Body of pancreas (tissue), 4 donors: ENCODE measurements at regions not wholly inside any gene's neighbourhood (a gene's known extent, or its start where the extent isn't known, plus 50 kb on each side); places are given as distances from the start of the nearest gene placed in this dataset.

ENCODE experiments used
- ATAC-seq: fragments of 150-250 bp; one replicate; pipeline ENCODE4 v1.9.1; 2016
- DNase-seq, 4 donors: peaks; one replicate each; pipeline ENCODE4 v3.0.0-alpha.2; 2019
- H3K27ac ChIP-seq, 4 donors: fragments of 200-600 bp; sonication (generic); 1 replicate in 3 of 4; 2 replicates in 1 of 4; pipeline versions ENCODE4 v1.5.1 to v1.6.1; 2016 to 2019; ENCODE audit warnings: mild to moderate bottlenecking in 1 of 4, mixed read lengths in 1 of 4, moderate library complexity in 1 of 4
- H3K27me3 ChIP-seq, 2 donors: fragments of 200-600 bp; sonication (generic); one replicate each; pipeline ENCODE4 v1.6.0; 2016; ENCODE audit warnings: mild to moderate bottlenecking in 1 of 2
- H3K36me3 ChIP-seq, 2 donors: fragments of 200-600 bp; sonication (generic); replicated peaks in 1 of 2; 2 replicates each; pipeline ENCODE4 v1.5.1; 2016; ENCODE audit warnings: low read depth in 2 of 2; ENCODE audit not compliant: insufficient read depth in 1 of 2
- H3K4me1 ChIP-seq: fragments of 200-600 bp; sonication (generic); one replicate; pipeline ENCODE4 v1.6.0; 2016
- H3K4me3 ChIP-seq, 2 donors: fragments of 200-600 bp; sonication (generic); 1 replicate in 1 of 2; 2 replicates in 1 of 2; pipeline ENCODE4 v1.5.1; 2016 to 2019
- H3K9me3 ChIP-seq, 3 donors: fragments of 200-600 bp; sonication (generic); 1 replicate in 2 of 3; 2 replicates in 1 of 3; pipeline ENCODE4 v1.5.1; 2016
- POLR2A ChIP-seq, 3 donors: fragments of 450-650 bp; IDR thresholded peaks; one replicate each; pipeline ENCODE4 v1.6.1; 2016; ENCODE audit warnings: antibody characterized with exemption in 3 of 3, mild to moderate bottlenecking in 2 of 3
- WGBS, 2 donors: methylation state at CpG; one replicate each; pipeline ENCODE4 v1.1.5; 2017; 5-methylcytosine and 5-hydroxymethylcytosine counted together
- intact Hi-C: fragments of 100-400 bp; cut with DNase I; formaldehyde crosslinking; loops from one replicate; pipeline ENCODE4 v1.15.1; 2023
- TF ChIP-seq, protein P1 (sequence below), 7 experiments: fragments of 450-650 bp in 4 of 7; fragments of 200-600 bp in 3 of 7; sonication (generic) in 3 of 7; IDR thresholded peaks; one replicate each; pipeline ENCODE4 v1.5.1; 2016 to 2019; ENCODE audit warnings: antibody characterized with exemption in 7 of 7

DNA sequence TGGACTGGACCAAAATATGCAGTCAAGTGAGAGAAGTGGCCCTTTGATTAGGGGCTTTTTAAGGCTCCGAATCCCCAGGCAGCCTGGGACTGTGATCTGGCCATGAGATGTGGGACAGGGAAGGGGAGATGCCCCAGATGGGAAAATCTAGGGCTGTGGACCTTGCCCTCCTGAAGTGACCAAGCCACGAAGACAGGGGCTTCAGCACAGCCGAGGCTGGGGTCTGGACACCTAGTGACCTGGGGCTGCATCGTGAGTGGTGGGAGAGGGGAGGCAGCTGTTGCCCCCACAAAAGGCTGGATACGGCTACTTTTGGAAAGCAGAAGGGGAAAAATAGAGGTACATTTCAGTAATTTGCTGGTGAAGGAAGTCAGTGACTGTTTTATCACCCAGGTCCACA is 139.5 kb upstream of the SLC24A3 start:
- H3K36me3 ChIP-seq: no peaks in the 10 kb centered on the region
- no peak overlapping the region for H3K4me3 ChIP-seq
- TF ChIP-seq, protein P1, sequence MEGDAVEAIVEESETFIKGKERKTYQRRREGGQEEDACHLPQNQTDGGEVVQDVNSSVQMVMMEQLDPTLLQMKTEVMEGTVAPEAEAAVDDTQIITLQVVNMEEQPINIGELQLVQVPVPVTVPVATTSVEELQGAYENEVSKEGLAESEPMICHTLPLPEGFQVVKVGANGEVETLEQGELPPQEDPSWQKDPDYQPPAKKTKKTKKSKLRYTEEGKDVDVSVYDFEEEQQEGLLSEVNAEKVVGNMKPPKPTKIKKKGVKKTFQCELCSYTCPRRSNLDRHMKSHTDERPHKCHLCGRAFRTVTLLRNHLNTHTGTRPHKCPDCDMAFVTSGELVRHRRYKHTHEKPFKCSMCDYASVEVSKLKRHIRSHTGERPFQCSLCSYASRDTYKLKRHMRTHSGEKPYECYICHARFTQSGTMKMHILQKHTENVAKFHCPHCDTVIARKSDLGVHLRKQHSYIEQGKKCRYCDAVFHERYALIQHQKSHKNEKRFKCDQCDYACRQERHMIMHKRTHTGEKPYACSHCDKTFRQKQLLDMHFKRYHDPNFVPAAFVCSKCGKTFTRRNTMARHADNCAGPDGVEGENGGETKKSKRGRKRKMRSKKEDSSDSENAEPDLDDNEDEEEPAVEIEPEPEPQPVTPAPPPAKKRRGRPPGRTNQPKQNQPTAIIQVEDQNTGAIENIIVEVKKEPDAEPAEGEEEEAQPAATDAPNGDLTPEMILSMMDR (IDR thresholded peaks at IDR 0.05): no peak
- 66 to 77% methylated on average over 5 of the region's 5 CpGs for WGBS, 2 donors
- no peaks in the 10 kb centered on the region for H3K9me3 ChIP-seq
- H3K27me3 ChIP-seq: no peaks in the 10 kb centered on the region
- no peak overlapping the region for H3K27ac ChIP-seq
- intact Hi-C loops: no loop called here
- H3K4me1 ChIP-seq: no peaks in the 10 kb centered on the region
- ATAC-seq (no peak), DNase-seq (no peak)

DNA sequence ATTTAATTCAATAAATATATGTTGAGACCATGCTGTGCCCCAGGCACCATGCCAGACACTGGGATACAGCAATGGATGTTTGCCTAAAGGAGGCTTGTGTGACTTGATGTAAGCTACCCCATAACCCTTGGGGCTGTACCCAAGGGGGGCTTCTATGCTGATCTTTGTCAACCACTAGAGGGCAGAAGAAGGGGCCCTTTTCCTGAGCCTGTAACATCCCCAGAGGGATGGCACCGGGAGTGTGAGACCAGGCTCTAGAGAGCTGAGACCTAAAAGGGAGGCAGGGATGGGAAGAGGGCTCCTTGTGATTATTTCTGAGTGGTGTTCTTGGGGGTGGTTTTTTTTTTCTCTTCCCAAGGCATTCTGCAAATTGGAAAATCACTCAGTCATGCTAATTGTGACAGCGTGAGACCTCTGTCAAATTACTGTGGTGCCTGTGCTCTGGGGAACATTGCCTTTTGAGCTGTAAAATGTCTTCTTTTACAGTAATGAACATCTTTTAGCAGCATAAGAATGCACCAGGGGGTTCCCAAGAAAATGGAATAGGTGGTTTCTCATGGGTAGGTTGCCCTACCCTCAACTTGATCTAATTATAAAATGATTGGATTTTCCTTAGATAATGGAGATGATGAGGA is 138.7 kb upstream of the SLC24A3 start:
- Histone ChIP-seq H3K27me3 (no peaks in the 10 kb centered on the region), H3K27ac (no peak overlapping the region), H3K9me3 (no peaks in the 10 kb centered on the region), H3K36me3 (no peaks in the 10 kb centered on the region), H3K4me1 (no peaks in the 10 kb centered on the region), H3K4me3 (no peak overlapping the region)
- TF ChIP-seq POLR2A (IDR thresholded peaks at IDR 0.05): no peak
- TF ChIP-seq, protein P1 (IDR thresholded peaks at IDR 0.05): no peak
- ATAC-seq: no peak
- no peak for DNase-seq
- intact Hi-C loops: no loop called here
- 30 to 32% methylated on average over 2 of the region's 2 CpGs for WGBS, 2 donors

DNA sequence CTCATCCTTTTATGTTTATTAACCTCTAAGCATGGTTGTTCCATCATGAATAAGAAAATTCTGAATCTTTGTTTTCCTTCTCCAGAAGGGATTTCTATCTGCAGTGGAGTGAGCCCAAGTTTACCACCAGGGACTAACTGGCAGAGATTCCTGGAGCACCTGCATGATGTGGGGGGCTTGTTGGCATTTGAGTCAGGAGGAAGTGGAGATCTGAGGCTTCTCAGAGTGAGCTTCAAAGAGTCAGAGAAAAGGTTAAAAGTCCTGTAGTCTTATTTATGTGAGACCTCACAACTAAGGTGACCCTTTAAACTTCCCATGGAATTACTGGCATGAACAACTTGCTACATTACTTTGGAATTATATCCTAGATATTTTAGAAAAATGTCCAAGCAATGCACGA is 138.1 kb upstream of the SLC24A3 start:
- H3K4me1 ChIP-seq: no peaks in the 10 kb centered on the region
- no peak for DNase-seq
- H3K9me3 ChIP-seq: no peaks in the 10 kb centered on the region
- TF ChIP-seq, protein P1 (IDR thresholded peaks at IDR 0.05): no peak
- TF ChIP-seq POLR2A (IDR thresholded peaks at IDR 0.05): no peak
- no peaks in the 10 kb centered on the region for H3K27me3 ChIP-seq
- intact Hi-C loops: no loop called here
- H3K4me3 ChIP-seq: no peak overlapping the region
- no peak for ATAC-seq
- no peak overlapping the region for H3K27ac ChIP-seq
- no peaks in the 10 kb centered on the region for H3K36me3 ChIP-seq
- 15 to 45% methylated on average over 1 of the region's 1 CpG for WGBS, 2 donors

GRCh38 chr20:19074828-19075516 is 137.5 kb upstream of the SLC24A3 start:
- Histone ChIP-seq H3K4me1 (no peaks in the 10 kb centered on the region), H3K9me3 (no peaks in the 10 kb centered on the region), H3K27ac (no peak overlapping the region), H3K36me3 (no peaks in the 10 kb centered on the region), H3K27me3 (no peaks in the 10 kb centered on the region), H3K4me3 (no peak overlapping the region)
- intact Hi-C loops: no loop called here
- DNase-seq (peak in 2 of 4 donors; percentile 10 to 27), ATAC-seq (no peak)
- no peak for TF ChIP-seq POLR2A (IDR thresholded peaks at IDR 0.05)
- TF ChIP-seq, protein P1 (IDR thresholded peaks at IDR 0.05): no peak
- 45 to 52% methylated on average over 8 of the region's 8 CpGs for WGBS, 2 donors
